A549 (cell line): ENCODE measurements at regions not wholly inside any gene's neighbourhood (a gene's known extent, or its start where the extent isn't known, plus 50 kb on each side); places are given as distances from the start of the nearest gene placed in this dataset.

Experiments used
- ATAC-seq, 2 experiments: fragments of 200-7000 bp in 1 of 2; fragments of >200 bp in 1 of 2; cut with Nextera tagmentation in 1 of 2; cut with Tn5 transposase in 1 of 2; 3 replicates each; pipeline versions ENCODE4 v1.8.0 to v1.9.1; 2018 to 2020; ENCODE audit warnings: mild to moderate bottlenecking in 1 of 2, moderate library complexity in 1 of 2
- CTCF ChIA-PET: fragments of 300-600 bp; sonication (Branson Sonifier 250); formaldehyde crosslinking; extraction: SDS; loops from one replicate; lab custom pipeline; 2021; ENCODE audit warnings: antibody characterized with exemption, inconsistent platforms; lab: Yijun Ruan, JAX
- POLR2A ChIA-PET: fragments of 350-600 bp; formaldehyde crosslinking; extraction: SDS; loops from one replicate; lab custom pipeline; 2021; ENCODE audit warnings: antibody characterized with exemption, inconsistent platforms; lab: Yijun Ruan, JAX
- DNase-seq, 2 experiments: peaks; one replicate each; pipeline versions ENCODE4 v3.0.0 to v3.0.0-alpha.2; 2011 to 2016; ENCODE audit warnings: low read depth in 1 of 2, low spot score in 1 of 2
- FAIRE-seq: peaks from 2 replicates; lab custom pipeline; 2011; peaks lifted over from hg19 to GRCh38; lab: Jason Lieb, UNC
- H3K27ac ChIP-seq, 2 experiments: fragments of >200 bp; sonication (Bioruptor Twin); formaldehyde crosslinking; 3 replicates each; pipeline ENCODE4 v1.5.1; 2016 to 2017
- H3K4me1 ChIP-seq: fragments of >200 bp; sonication (Bioruptor Twin); formaldehyde crosslinking; 3 replicates; pipeline ENCODE4 v1.6.1; 2016
- H3K4me2 ChIP-seq: fragments of >200 bp; sonication (Bioruptor Twin); formaldehyde crosslinking; 3 replicates; pipeline ENCODE4 v1.6.1; 2016
- H3K4me3 ChIP-seq: fragments of >200 bp; sonication (Bioruptor Twin); formaldehyde crosslinking; 3 replicates; pipeline ENCODE4 v1.5.1; 2016
- H3K9me3 ChIP-seq: fragments of >200 bp; sonication (Bioruptor Twin); formaldehyde crosslinking; 3 replicates; pipeline ENCODE4 v1.6.1; 2016
- BHLHE40 ChIP-seq: IDR thresholded peaks from 2 replicates; pipeline ENCODE4 v1.6.1; 2012; ENCODE audit warnings: low read depth, low read length, inconsistent platforms
- CBX2 ChIP-seq: fragments of 200-600 bp; sonication (generic); IDR thresholded peaks from 2 replicates; pipeline ENCODE4 v1.6.1; 2016; ENCODE audit warnings: low read depth, mild to moderate bottlenecking, borderline replicate concordance
- CEBPB ChIP-seq, 2 experiments: fragments of >200 bp in 1 of 2; sonication (Bioruptor Twin) in 1 of 2; formaldehyde crosslinking in 1 of 2; IDR thresholded peaks; 2 replicates each; pipeline ENCODE4 v1.6.1; 2012 to 2016
- CHD2 ChIP-seq: fragments of 150-350 bp; IDR thresholded peaks from 2 replicates; pipeline ENCODE4 v1.6.1; 2014; ENCODE audit warnings: low read length; ENCODE audit not compliant: partially characterized antibody
- CTCF ChIP-seq: fragments of >200 bp; sonication (Bioruptor Twin); formaldehyde crosslinking; IDR thresholded peaks from 3 replicates; pipeline ENCODE4 v1.5.1; 2016
- EP300 ChIP-seq, 2 experiments: fragments of >200 bp; sonication (Bioruptor Twin); formaldehyde crosslinking; IDR thresholded peaks; 2 replicates in 1 of 2; 3 replicates in 1 of 2; pipeline ENCODE4 v1.6.1; 2016 to 2017
- ESRRA ChIP-seq: fragments of 150-350 bp; IDR thresholded peaks from 2 replicates; pipeline ENCODE4 v1.6.1; 2014; ENCODE audit warnings: mild to moderate bottlenecking, low read length, borderline replicate concordance
- FOXS1 ChIP-seq: fragments of 250-450 bp; sonication (Bioruptor Pico); IDR thresholded peaks from 2 replicates; pipeline ENCODE4 v1.5.0; 2020; ENCODE audit warnings: mild to moderate bottlenecking, moderate library complexity
- HDAC2 ChIP-seq: fragments of 200-600 bp; sonication (generic); IDR thresholded peaks from 2 replicates; pipeline ENCODE4 v1.6.1; 2016
- HES2 ChIP-seq: fragments of >200 bp; sonication (Bioruptor Twin); formaldehyde crosslinking; IDR thresholded peaks from 2 replicates; pipeline ENCODE4 v1.6.1; 2016
- HOXB13 ChIP-seq: fragments of 250-450 bp; sonication (Bioruptor Pico); IDR thresholded peaks from 2 replicates; pipeline ENCODE4 v1.5.0; 2020; ENCODE audit warnings: low read depth, mild to moderate bottlenecking, moderate library complexity
- HOXB5 ChIP-seq: fragments of 250-450 bp; sonication (Bioruptor Pico); IDR thresholded peaks from 2 replicates; pipeline ENCODE4 v1.5.0; 2020; ENCODE audit warnings: mild to moderate bottlenecking, moderate library complexity
- JUN ChIP-seq, 2 experiments: fragments of >200 bp; sonication (Bioruptor Twin); formaldehyde crosslinking; IDR thresholded peaks; 2 replicates in 1 of 2; 3 replicates in 1 of 2; pipeline ENCODE4 v1.6.1; 2016 to 2017
- JUNB ChIP-seq: fragments of >200 bp; sonication (Bioruptor Twin); formaldehyde crosslinking; IDR thresholded peaks from 2 replicates; pipeline ENCODE4 v1.6.1; 2016
- NR3C1 ChIP-seq: fragments of >200 bp; sonication (Bioruptor Twin); formaldehyde crosslinking; IDR thresholded peaks from 3 replicates; pipeline ENCODE4 v1.6.1; 2017
- PBX3 ChIP-seq: IDR thresholded peaks from 2 replicates; pipeline ENCODE4 v1.6.1; 2012
- PHF8 ChIP-seq: fragments of 200-600 bp; sonication (generic); IDR thresholded peaks from 2 replicates; pipeline ENCODE4 v1.6.1; 2016; ENCODE audit warnings: low read depth, mild to moderate bottlenecking, antibody characterized with exemption, moderate library complexity, borderline replicate concordance
- POLR2A ChIP-seq: IDR thresholded peaks from 2 replicates; pipeline ENCODE4 v1.6.1; 2012; ENCODE audit warnings: mild to moderate bottlenecking, low read length
- REST ChIP-seq: fragments of 200-600 bp; sonication (generic); IDR thresholded peaks from 2 replicates; pipeline ENCODE4 v1.6.1; 2016; ENCODE audit warnings: antibody characterized with exemption, mild to moderate bottlenecking, moderate library complexity
- RFX5 ChIP-seq: fragments of 450-650 bp; IDR thresholded peaks from 2 replicates; pipeline ENCODE4 v1.7.1; 2014; ENCODE audit warnings: antibody characterized with exemption, mild to moderate bottlenecking, moderate library complexity
- RNF2 ChIP-seq: fragments of 200-600 bp; sonication (generic); IDR thresholded peaks from 2 replicates; pipeline ENCODE4 v1.6.1; 2016; ENCODE audit warnings: low read depth, mild to moderate bottlenecking, antibody characterized with exemption, moderate library complexity, borderline replicate concordance
- TFCP2L1 ChIP-seq: fragments of 250-450 bp; sonication (Bioruptor Pico); IDR thresholded peaks from 2 replicates; pipeline ENCODE4 v1.5.0; 2021; ENCODE audit warnings: mild to moderate bottlenecking
- TP53 ChIP-seq: fragments of 250-450 bp; sonication (Bioruptor Pico); IDR thresholded peaks from 2 replicates; pipeline ENCODE4 v1.5.0; 2021; ENCODE audit warnings: mild to moderate bottlenecking, moderate library complexity
- ZC3H11A ChIP-seq: fragments of 450-650 bp; IDR thresholded peaks from 2 replicates; pipeline ENCODE4 v1.6.1; 2014; ENCODE audit warnings: antibody characterized with exemption, mild to moderate bottlenecking
- ZFP36 ChIP-seq: fragments of 450-650 bp; IDR thresholded peaks from 2 replicates; pipeline ENCODE4 v1.6.1; 2014; ENCODE audit warnings: borderline replicate concordance; ENCODE audit not compliant: partially characterized antibody
- ZNF302 ChIP-seq: fragments of 250-450 bp; sonication (Bioruptor Pico); IDR thresholded peaks from 2 replicates; pipeline ENCODE4 v1.9.0; 2021; ENCODE audit warnings: inconsistent platforms, mild to moderate bottlenecking, moderate library complexity
- ZSCAN20 ChIP-seq: fragments of 250-450 bp; sonication (Bioruptor Pico); IDR thresholded peaks from 2 replicates; pipeline ENCODE4 v1.8.0; 2022; ENCODE audit warnings: mild to moderate bottlenecking, moderate library complexity
- WGBS: methylation state at CpG from one replicate; pipeline ENCODE4 v1.1.6; 2017; ENCODE audit errors: missing lambda C conversion rate; 5-methylcytosine and 5-hydroxymethylcytosine counted together

GRCh38 chr1:76786222-76786621 lies 81.1 kb upstream of the ST6GALNAC5 start:
- Histone ChIP-seq H3K9me3 (no peaks in the 10 kb centered on the region), H3K4me3 (no peak overlapping the region), H3K4me2 (no peak overlapping the region), H3K4me1 (no peaks in the 10 kb centered on the region), H3K27ac (no peak overlapping the region)
- DNase-seq (no peak), FAIRE-seq (no peak), ATAC-seq (no peak)
- ChIA-PET CTCF (no interaction called here), POLR2A (no interaction called here)
- no peak for TF ChIP-seq CBX2
- no peak for TF ChIP-seq TP53
- no peak for TF ChIP-seq RNF2
- no peak for TF ChIP-seq RFX5
- no peak for TF ChIP-seq PBX3
- no peak for TF ChIP-seq EP300 (IDR thresholded peaks at IDR 0.05)
- TF ChIP-seq ZFP36 = no peak
- no peak for TF ChIP-seq JUN (IDR thresholded peaks at IDR 0.05)
- TF ChIP-seq HOXB5 = no peak
- TF ChIP-seq ZNF302 (CRISPR knock-in tag) = no peak
- no peak for TF ChIP-seq BHLHE40
- TF ChIP-seq CTCF = no peak
- TF ChIP-seq POLR2A = no peak
- no peak for TF ChIP-seq JUNB
- no peak for TF ChIP-seq PHF8
- no peak for TF ChIP-seq FOXS1 (CRISPR knock-in tag)
- no peak for TF ChIP-seq ESRRA
- TF ChIP-seq, all 56 proteins: peak for 0

- CTCF ChIA-PET = no interaction called here
- FAIRE-seq (no peak), ATAC-seq (no peak), DNase-seq (no peak)
- no peak for TF ChIP-seq TFCP2L1 (CRISPR knock-in tag)
- no peak for TF ChIP-seq HDAC2
- no peak for TF ChIP-seq ZNF302 (CRISPR knock-in tag)
- TF ChIP-seq RFX5 = no peak
- no peak for TF ChIP-seq CHD2
- no peak for TF ChIP-seq FOXS1 (CRISPR knock-in tag)
- no peak for TF ChIP-seq PBX3
- TF ChIP-seq CBX2 = no peak
- POLR2A ChIA-PET = no interaction called here
- Histone ChIP-seq H3K4me2 (no peak overlapping the region), H3K4me1 (no peaks in the 10 kb centered on the region), H3K9me3 (no peaks in the 10 kb centered on the region), H3K4me3 (no peak overlapping the region), H3K27ac (no peak overlapping the region)
- 0% methylated on average over 2 of the region's 2 CpGs for WGBS
These were observed 73.7 kb upstream of the ST6GALNAC5 start for GRCh38 chr1:76793594-76793993.

GRCh38 chr1:76799700-76800099 lies 67.6 kb upstream of the ST6GALNAC5 start:
- POLR2A ChIA-PET = no interaction called here
- WGBS = 0% methylated on average over 2 of the region's 2 CpGs
- TF ChIP-seq POLR2A = no peak
- no peak for TF ChIP-seq ESRRA
- TF ChIP-seq TFCP2L1 (CRISPR knock-in tag) = no peak
- TF ChIP-seq REST = no peak
- no peak for TF ChIP-seq HES2
- no peak for TF ChIP-seq HOXB13 (CRISPR knock-in tag)
- no peak for TF ChIP-seq NR3C1
- no peak for TF ChIP-seq PBX3
- no peak for TF ChIP-seq CEBPB (IDR thresholded peaks at IDR 0.05)
- TF ChIP-seq ZNF302 (CRISPR knock-in tag) = no peak
- no peak for TF ChIP-seq ZSCAN20
- TF ChIP-seq ZC3H11A = no peak
- Histone ChIP-seq H3K27ac (no peak overlapping the region), H3K4me1 (no peaks in the 10 kb centered on the region), H3K9me3 (no peaks in the 10 kb centered on the region), H3K4me3 (no peak overlapping the region), H3K4me2 (no peak overlapping the region)
- DNase-seq (no peak), FAIRE-seq (no peak), ATAC-seq (no peak)
- CTCF ChIA-PET = interaction anchor here (0.6 kb wide), 1 partner anchor 342 kb away, joined by 3 read pairs; no protein-coding TSS in a partner anchor
